ENCODE measurements at regions not wholly inside any gene's neighbourhood (a gene's known extent, or its start where the extent isn't known, plus 50 kb on each side); places are given as distances from the start of the nearest gene placed in this dataset.

GRCh38 chr13:59176775-59177174 lies 987.0 kb downstream of the DIAPH3 start:
- no peak for TF ChIP-seq ZFP30 (CRISPR knock-in tag; IDR thresholded peaks at IDR 0.05)
- TF ChIP-seq TCF4 (CRISPR knock-in tag; IDR thresholded peaks at IDR 0.05; ENCODE audit: borderline replicate concordance): no peak
- TF ChIP-seq PATZ1 (CRISPR knock-in tag; IDR thresholded peaks at IDR 0.05; ENCODE audit: borderline replicate concordance): no peak

Data from SK-N-SH treated with all-trans-retinoic acid at 6 μM for 48 hours (cell line).